GM12878 (cell line): ENCODE measurements at regions not wholly inside any gene's neighbourhood (a gene's known extent, or its start where the extent isn't known, plus 50 kb on each side); places are given as distances from the start of the nearest gene placed in this dataset.

Experiments
- ATAC-seq: fragments of 200-7000 bp; cut with Tn5 transposase; 3 replicates; pipeline ENCODE4 v1.9.1; 2020; ENCODE audit warnings: mild to moderate bottlenecking, moderate library complexity
- BruUV-seq: library from RNA; stranded (reverse); fragments of 400-500 nt; replicated peaks from 2 replicates; lab custom pipeline; 2021; lab: Mats Ljungman, UMichigan
- CTCF ChIA-PET: fragments of 300-600 bp; sonication (Branson Sonifier 250); formaldehyde crosslinking; extraction: SDS; loops from one replicate; lab custom pipeline; 2021; ENCODE audit warnings: inconsistent platforms; lab: Yijun Ruan, JAX
- POLR2A ChIA-PET: fragments of 350-600 bp; formaldehyde crosslinking; extraction: SDS; loops from one replicate; lab custom pipeline; 2021; ENCODE audit warnings: inconsistent platforms; lab: Charles Lee
- RAD21 ChIA-PET: fragments of 300-600 bp; sonication (Branson Sonifier 250); formaldehyde crosslinking; loops from one replicate; lab custom pipeline; 2023; ENCODE audit warnings: antibody characterized with exemption; ENCODE audit not compliant: unreplicated experiment; lab: Charles Lee
- SMC1A ChIA-PET: fragments of 300-600 bp; sonication (Branson Sonifier 250); formaldehyde crosslinking; loops from one replicate; lab custom pipeline; 2023; ENCODE audit not compliant: unreplicated experiment, uncharacterized antibody; lab: Charles Lee
- DNase-seq: peaks from one replicate; pipeline ENCODE4 v3.0.0-alpha.2; 2011; ENCODE audit warnings: low read depth, low spot score
- FAIRE-seq: peaks from 3 replicates; lab custom pipeline; 2011; peaks lifted over from hg19 to GRCh38; lab: Jason Lieb, UNC
- H2AFZ ChIP-seq: 2 replicates; pipeline ENCODE4 v1.6.0; 2011; ENCODE audit warnings: low read depth, low read length, control low read depth; ENCODE audit not compliant: control insufficient read depth
- H3K27ac ChIP-seq: 2 replicates; pipeline ENCODE4 v1.5.1; 2011; ENCODE audit warnings: control low read depth; ENCODE audit not compliant: control insufficient read depth, insufficient read depth
- H3K27me3 ChIP-seq, 2 experiments: replicated peaks in 1 of 2; 2 replicates each; pipeline versions ENCODE4 v1.6.0 to v1.6.1; 2011; ENCODE audit warnings: low read length in 1 of 2; ENCODE audit not compliant: control insufficient read depth in 2 of 2, insufficient read depth in 2 of 2
- H3K36me3 ChIP-seq, 2 experiments: 2 replicates each; pipeline ENCODE4 v1.5.1; 2011; ENCODE audit warnings: low read length in 1 of 2; ENCODE audit not compliant: control insufficient read depth in 2 of 2, insufficient read depth in 2 of 2
- H3K4me1 ChIP-seq: 2 replicates; pipeline ENCODE4 v1.6.1; 2011; ENCODE audit warnings: mild to moderate bottlenecking, low read length, moderate library complexity, mixed read lengths; ENCODE audit not compliant: control insufficient read depth, insufficient read depth
- H3K4me2 ChIP-seq: 2 replicates; pipeline ENCODE4 v1.6.0; 2011; ENCODE audit warnings: control low read depth; ENCODE audit not compliant: control insufficient read depth, insufficient read depth
- H3K4me3 ChIP-seq: fragments of 200-600 bp; sonication (generic); 2 replicates; pipeline ENCODE4 v1.5.1; 2016
- H3K79me2 ChIP-seq: 2 replicates; pipeline ENCODE4 v1.6.0; 2011; ENCODE audit warnings: low read length; ENCODE audit not compliant: control insufficient read depth, insufficient read depth
- H3K9ac ChIP-seq: 2 replicates; pipeline ENCODE4 v1.8.0; 2011; ENCODE audit warnings: low read length, control low read depth, mixed read lengths; ENCODE audit not compliant: control insufficient read depth, insufficient read depth
- H3K9me3 ChIP-seq: replicated peaks from 3 replicates; pipeline ENCODE4 v1.5.1; 2011; ENCODE audit warnings: mild to moderate bottlenecking, low read length; ENCODE audit not compliant: control insufficient read depth, insufficient read depth
- H4K20me1 ChIP-seq: 2 replicates; pipeline ENCODE4 v1.6.0; 2011; ENCODE audit not compliant: control insufficient read depth, insufficient read depth
- ATF3 ChIP-seq: IDR thresholded peaks from 2 replicates; pipeline ENCODE4 v1.6.1; 2011; ENCODE audit warnings: low read depth, mild to moderate bottlenecking, low read length, moderate library complexity, borderline replicate concordance; ENCODE audit errors: extremely low read depth
- CBX5 ChIP-seq: sonication (generic); IDR thresholded peaks from 2 replicates; pipeline ENCODE4 v1.6.1; 2016; ENCODE audit warnings: low read depth, moderate library complexity, mild to moderate bottlenecking, inconsistent platforms
- GABPA ChIP-seq: IDR thresholded peaks from 2 replicates; pipeline ENCODE4 v1.6.1; 2014; ENCODE audit warnings: antibody characterized with exemption, low read depth, mild to moderate bottlenecking, inconsistent platforms
- IRF3 ChIP-seq: fragments of 450-650 bp; IDR thresholded peaks from 2 replicates; pipeline ENCODE4 v1.6.1; 2014; ENCODE audit warnings: mild to moderate bottlenecking
- KAT2A ChIP-seq: conservative IDR thresholded peaks from 2 replicates; pipeline ENCODE4 v1.6.1; 2011; ENCODE audit warnings: low read depth, low read length; ENCODE audit not compliant: control insufficient read depth
- KDM1A ChIP-seq: fragments of 200-600 bp; sonication (generic); IDR thresholded peaks from 2 replicates; pipeline ENCODE4 v1.6.1; 2016; ENCODE audit warnings: borderline replicate concordance
- PKNOX1 ChIP-seq: fragments of 450-650 bp; IDR thresholded peaks from 2 replicates; pipeline ENCODE4 v1.6.1; 2016; ENCODE audit warnings: mild to moderate bottlenecking
- POLR2AphosphoS2 ChIP-seq: IDR thresholded peaks from 2 replicates; pipeline ENCODE4 v1.6.1; 2011; ENCODE audit warnings: low read depth, mild to moderate bottlenecking, low read length, improper control_type of control experiment, moderate library complexity
- RAD51 ChIP-seq: fragments of 450-650 bp; IDR thresholded peaks from 2 replicates; pipeline ENCODE4 v1.6.1; 2016; ENCODE audit warnings: moderate library complexity, mild to moderate bottlenecking, inconsistent platforms
- RELA ChIP-seq: fragments of 450-650 bp; IDR thresholded peaks from 2 replicates; pipeline ENCODE4 v1.8.0; 2014; ENCODE audit warnings: borderline replicate concordance; ENCODE audit not compliant: partially characterized antibody
- YY1 ChIP-seq: IDR thresholded peaks from 2 replicates; pipeline ENCODE4 v1.6.1; 2011; ENCODE audit warnings: low read depth, mild to moderate bottlenecking, low read length
- WGBS: methylation state at CpG from one replicate; pipeline ENCODE4 v1.1.6; 2016; ENCODE audit warnings: low lambda C conversion rate; ENCODE audit not compliant: insufficient replicate concordance, insufficient coverage; ENCODE audit errors: missing lambda C conversion rate; 5-methylcytosine and 5-hydroxymethylcytosine counted together
- in situ Hi-C: fragments of 300-500 bp; cut with MboI; formaldehyde crosslinking; loops from 9 replicates; pipeline ENCODE4 v1.14.3; 2018; ENCODE audit warnings: mixed read lengths
- intact Hi-C: fragments of 100-400 bp; cut with micrococcal nuclease; formaldehyde crosslinking; loops from one replicate; pipeline ENCODE4 v1.14.2; 2022; ENCODE audit not compliant: unreplicated experiment

- intact Hi-C loops, result no loop called here
- TF ChIP-seq RAD51 (no peak), YY1 (no peak), GABPA (no peak), POLR2AphosphoS2 (no peak)
- Histone ChIP-seq H3K27ac (no peak overlapping the region), H3K4me2 (no peak overlapping the region), H2AFZ (no peak overlapping the region), H4K20me1 (no peaks in the 10 kb centered on the region), H3K9me3 (no peaks in the 10 kb centered on the region; the same call in 2 of the 3 replicates), H3K27me3 (no peaks in the 10 kb centered on the region), H3K79me2 (no peaks in the 10 kb centered on the region), H3K36me3 (no peaks in the 10 kb centered on the region), H3K4me1 (no peaks in the 10 kb centered on the region), H3K9ac (no peak overlapping the region), H3K4me3 (no peak overlapping the region)
- ChIA-PET CTCF (interaction anchor here (1.3 kb wide), 1 partner anchor 164 kb away, joined by 3 read pairs; no protein-coding TSS in a partner anchor), SMC1A (no interaction called here), RAD21 (no interaction called here), POLR2A (no interaction called here)
- 45% methylated on average over 13 of the region's 14 CpGs for WGBS
- ATAC-seq, result no peak
- no peak for DNase-seq
- BruUV-seq, result no TSS peak
- in situ Hi-C loops, result no loop called here
- FAIRE-seq, result no peak
Observed at GRCh38 chr16:5917436-5918195, 820.0 kb upstream of the EEF2KMT start.

GRCh38 chr16:5916711-5917191, 819.2 kb upstream of the EEF2KMT start:
- TF ChIP-seq RELA (no peak), KAT2A (no peak), CBX5 (no peak), ATF3 (no peak), PKNOX1 (no peak), KDM1A (no peak), IRF3 (no peak)
- H3K4me3 ChIP-seq, result no peak overlapping the region
- ChIA-PET POLR2A (no interaction called here), RAD21 (no interaction called here), SMC1A (no interaction called here), CTCF (no interaction called here)
- no TSS peak for BruUV-seq
- H3K79me2 ChIP-seq, result no peaks in the 10 kb centered on the region
- DNase-seq, result no peak
- in situ Hi-C loops, result no loop called here
- no peaks in the 10 kb centered on the region for H4K20me1 ChIP-seq
- FAIRE-seq, result no peak
- H3K4me1 ChIP-seq, result no peaks in the 10 kb centered on the region
- no peaks in the 10 kb centered on the region; the same call in 2 of the 3 replicates for H3K9me3 ChIP-seq
- H3K27me3 ChIP-seq, result no peaks in the 10 kb centered on the region
- no peak overlapping the region for H3K9ac ChIP-seq
- ATAC-seq, result no peak
- intact Hi-C loops, result no loop called here
- H3K27ac ChIP-seq, result no peak overlapping the region
- WGBS, result 18% methylated on average over 11 of the region's 11 CpGs
- no peak overlapping the region for H3K4me2 ChIP-seq
- no peak overlapping the region for H2AFZ ChIP-seq
- no peaks in the 10 kb centered on the region for H3K36me3 ChIP-seq
